Neural progenitor cell (in vitro differentiated cells): ENCODE measurements at regions not wholly inside any gene's neighbourhood (a gene's known extent, or its start where the extent isn't known, plus 50 kb on each side); places are given as distances from the start of the nearest gene placed in this dataset.

Experiments
- CTCF ChIP-seq: fragments of 200-600 bp; sonication (generic); IDR thresholded peaks from 2 replicates; pipeline ENCODE4 v1.5.1; 2017; ENCODE audit warnings: antibody characterized with exemption, mild to moderate bottlenecking
- EZH2phosphoT487 ChIP-seq: fragments of 200-600 bp; sonication (generic); IDR thresholded peaks from 2 replicates; pipeline ENCODE4 v1.6.1; 2017; ENCODE audit warnings: antibody characterized with exemption

- no peak for TF ChIP-seq CTCF
- TF ChIP-seq EZH2phosphoT487: no peak
These were observed 1287.8 kb upstream of the CDH8 start for GRCh38 chr16:63323722-63324705.
